HG03280 (cell line): ENCODE measurements at regions not wholly inside any gene's neighbourhood (a gene's known extent, or its start where the extent isn't known, plus 50 kb on each side); places are given as distances from the start of the nearest gene placed in this dataset.
"Not testable (repeated sequence)": the region's sequence is repeated elsewhere in the genome, so short reads cannot be mapped to it uniquely, and the experiment has no call there.

Experiments
- ATAC-seq: cut with Tn5 transposase; IDR thresholded peaks from one replicate; pipeline ENCODE4 v1.9.1; 2021; ENCODE audit warnings: mild to moderate bottlenecking, moderate library complexity; ENCODE audit not compliant: unreplicated experiment

DNA sequence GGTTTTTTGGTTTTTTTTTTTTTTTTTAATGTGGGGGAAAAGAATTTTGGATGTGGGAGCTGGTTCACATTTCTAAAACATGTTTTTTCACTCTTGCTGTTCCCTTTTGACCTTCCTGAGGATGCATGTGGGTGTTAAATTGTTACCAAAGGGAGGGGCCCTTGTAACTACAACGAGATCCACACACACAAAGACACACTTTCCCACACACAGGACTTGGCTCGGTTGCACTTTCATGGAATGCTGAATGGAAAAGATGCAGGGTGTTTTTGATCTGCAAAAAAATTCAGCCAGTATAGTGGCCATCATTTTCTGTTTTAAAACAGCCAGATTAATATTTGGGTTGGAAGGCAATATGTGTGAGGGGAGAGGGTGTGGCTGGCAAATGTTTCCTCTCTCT, 576.9 kb downstream of the EBF1 start:
- no peak for ATAC-seq

GRCh38 chr5:158521995-158522394, 577.7 kb downstream of the EBF1 start:
- no peak for ATAC-seq

- ATAC-seq = no peak
Measured at GRCh38 chr5:158519433-158520021, 580.2 kb downstream of the EBF1 start.

GRCh38 chr5:158516521-158516920, 583.2 kb downstream of the EBF1 start:
- ATAC-seq = no peak

DNA sequence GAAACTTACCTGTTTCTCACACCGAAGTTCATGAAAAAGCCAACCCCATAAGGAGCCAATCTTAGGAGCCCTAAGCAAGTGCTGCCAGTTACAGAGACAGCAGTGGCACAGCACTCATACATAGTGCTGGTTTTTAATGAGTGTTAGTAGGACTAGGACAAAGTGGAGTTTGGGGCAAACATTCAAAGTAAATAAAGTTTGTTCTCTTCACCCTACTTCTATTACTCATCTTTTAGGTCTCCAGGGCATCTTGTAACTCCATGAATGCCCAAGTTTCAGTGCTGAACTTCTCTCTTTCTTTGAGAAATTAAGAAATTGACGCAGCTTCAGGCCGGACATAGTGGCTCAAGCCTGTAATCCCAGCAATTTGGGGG, 584.7 kb downstream of the EBF1 start:
- no peak for ATAC-seq

GRCh38 chr5:158514319-158514985, 585.3 kb downstream of the EBF1 start:
- no peak for ATAC-seq

DNA sequence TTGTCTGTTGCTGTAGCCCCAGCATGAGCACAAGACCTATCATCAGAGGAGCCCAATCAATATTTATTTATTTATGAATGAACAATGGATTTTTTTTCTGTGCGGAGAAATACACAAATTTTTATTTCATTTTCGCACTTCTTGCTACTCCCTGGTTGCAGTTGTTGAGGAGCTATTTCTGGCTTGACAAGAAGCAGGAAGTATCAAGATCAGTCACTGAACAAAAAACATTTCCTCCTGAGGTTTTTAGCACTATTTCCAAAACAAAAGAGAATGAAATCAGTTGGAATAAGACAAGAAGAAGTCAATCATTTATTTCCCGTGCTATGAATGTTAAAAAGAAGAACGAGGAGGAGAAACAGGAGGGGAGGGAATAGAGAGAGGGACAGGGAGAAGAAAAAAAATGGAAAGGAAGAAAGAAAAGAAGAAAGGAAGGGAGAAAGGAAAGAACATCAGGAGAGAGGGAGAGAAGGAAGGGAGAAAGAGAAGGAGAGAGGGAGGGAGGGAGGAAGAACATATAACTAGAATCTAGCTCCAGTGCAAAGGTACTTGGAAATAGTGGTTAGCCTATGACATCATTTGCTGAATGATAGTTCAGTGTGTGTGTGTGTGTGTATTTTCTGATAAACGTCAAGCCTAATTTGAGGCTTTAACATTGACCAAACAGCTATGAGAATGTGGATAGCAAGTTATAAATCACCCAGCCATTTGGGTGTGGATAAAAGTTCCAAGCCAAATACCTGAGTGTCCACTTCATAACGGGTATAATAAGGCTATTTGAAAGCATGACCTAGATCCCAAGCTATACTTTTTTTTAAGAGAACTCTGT, 586.0 kb downstream of the EBF1 start:
- no peak for ATAC-seq

- ATAC-seq = no peak
Measured at GRCh38 chr5:158511454-158511853, 588.3 kb downstream of the EBF1 start.

GRCh38 chr5:158510479-158510878, 589.2 kb downstream of the EBF1 start:
- ATAC-seq = no peak

GRCh38 chr5:158506648-158507047, 593.1 kb downstream of the EBF1 start:
- no peak for ATAC-seq

GRCh38 chr5:158502686-158503085, 597.0 kb downstream of the EBF1 start:
- no peak for ATAC-seq

GRCh38 chr5:158499892-158500418, 599.8 kb downstream of the EBF1 start:
- no peak for ATAC-seq

DNA sequence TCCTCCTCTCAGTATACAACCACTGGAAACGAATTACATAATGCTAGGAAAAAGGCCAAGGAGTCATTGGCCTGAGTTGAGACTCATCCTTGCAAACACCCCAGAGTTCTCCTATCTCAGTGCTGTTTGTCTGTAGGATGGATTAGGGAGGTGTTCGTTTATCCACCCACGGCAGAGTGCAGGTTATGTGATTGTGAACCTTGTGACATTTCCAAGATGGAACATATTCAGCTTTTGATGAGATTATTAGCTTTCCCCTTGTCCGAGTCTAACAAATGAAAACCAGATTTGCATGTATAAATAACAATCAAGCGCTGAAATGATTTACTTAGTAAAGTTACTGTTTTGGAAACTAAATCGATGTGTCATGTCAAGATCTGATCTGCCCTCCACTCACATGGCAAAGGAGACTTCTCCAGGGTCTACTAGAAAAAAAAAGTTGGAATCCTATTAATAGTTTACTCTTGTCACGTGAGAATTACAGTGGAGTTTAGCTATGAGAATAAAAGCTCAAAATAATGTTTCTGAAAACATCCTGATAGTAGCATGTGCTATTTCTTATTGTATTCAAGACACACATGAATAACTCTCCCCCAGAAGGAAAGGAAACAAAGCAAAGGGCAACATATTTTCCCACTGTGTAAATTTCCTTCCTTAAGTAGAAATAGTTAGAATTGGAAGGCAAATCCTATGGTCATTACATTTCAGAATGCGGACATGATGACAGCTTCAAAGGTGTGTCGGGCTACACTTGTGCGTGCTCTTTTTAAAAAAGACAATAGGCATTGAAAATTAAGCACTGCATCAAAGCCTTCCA, 600.4 kb downstream of the EBF1 start:
- ATAC-seq = no peak

GRCh38 chr5:158496624-158497023, 603.1 kb downstream of the EBF1 start:
- no peak for ATAC-seq

- ATAC-seq = no peak
Measured at GRCh38 chr5:158494541-158494940, 605.2 kb downstream of the EBF1 start.

DNA sequence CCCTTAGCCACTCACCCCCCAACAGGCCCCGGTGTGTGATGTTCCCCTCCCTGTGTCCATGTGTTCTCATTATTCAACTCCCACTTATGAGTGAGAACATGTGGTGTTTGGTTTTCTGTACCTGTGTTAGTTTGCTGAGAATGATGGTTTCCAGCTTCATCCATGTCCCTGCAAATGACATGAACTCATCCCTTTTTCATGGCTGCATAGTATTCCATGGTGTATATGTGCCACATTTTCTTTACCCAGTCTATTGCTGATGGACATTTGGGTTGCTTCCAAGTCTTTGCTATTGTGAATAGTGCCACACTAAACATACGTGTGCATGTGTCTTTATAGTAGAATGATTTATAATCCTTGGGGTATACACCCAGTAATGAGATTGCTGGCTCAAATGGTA, 605.7 kb downstream of the EBF1 start:
- ATAC-seq = not testable (repeated sequence)

DNA sequence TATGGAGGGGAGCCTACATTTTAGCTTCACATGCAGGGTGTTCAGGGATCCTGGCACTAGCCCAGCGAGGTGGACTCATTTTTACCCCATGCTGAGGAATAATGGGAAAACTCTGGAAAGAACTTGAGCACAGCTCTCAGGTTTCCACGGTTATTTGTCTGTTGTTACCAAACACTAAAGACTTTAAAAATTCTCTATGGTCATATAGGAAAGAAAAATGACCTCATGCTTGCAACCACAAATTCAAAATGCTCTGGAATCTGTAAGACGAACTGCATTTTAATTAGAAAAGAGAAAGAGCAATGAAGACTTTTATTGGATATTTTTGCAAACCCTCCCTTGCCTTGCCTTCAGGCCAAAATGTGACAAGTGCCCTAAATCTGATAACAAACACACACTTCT, 606.9 kb downstream of the EBF1 start:
- ATAC-seq = no peak

- no peak for ATAC-seq
Measured at GRCh38 chr5:158492136-158492535, 607.6 kb downstream of the EBF1 start.

DNA sequence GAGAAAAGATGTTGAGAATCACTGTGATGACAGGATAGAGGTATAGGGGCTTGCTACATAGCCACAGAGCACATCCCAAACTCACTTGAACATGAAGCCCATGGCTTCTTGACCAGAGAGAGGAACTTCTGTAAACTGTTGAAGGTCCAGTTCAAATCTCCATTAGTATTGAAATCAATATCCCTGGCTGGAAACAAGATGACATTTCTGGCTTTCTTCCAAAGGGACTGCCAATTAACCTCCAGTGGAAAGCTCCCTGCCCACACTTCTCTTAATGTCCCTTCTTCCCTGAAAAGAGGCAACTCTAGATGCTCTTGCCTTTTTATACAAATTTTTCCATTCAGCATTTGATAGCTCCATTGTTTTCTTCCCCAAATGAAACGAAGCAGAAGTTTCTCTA, 612.1 kb downstream of the EBF1 start:
- no peak for ATAC-seq

DNA sequence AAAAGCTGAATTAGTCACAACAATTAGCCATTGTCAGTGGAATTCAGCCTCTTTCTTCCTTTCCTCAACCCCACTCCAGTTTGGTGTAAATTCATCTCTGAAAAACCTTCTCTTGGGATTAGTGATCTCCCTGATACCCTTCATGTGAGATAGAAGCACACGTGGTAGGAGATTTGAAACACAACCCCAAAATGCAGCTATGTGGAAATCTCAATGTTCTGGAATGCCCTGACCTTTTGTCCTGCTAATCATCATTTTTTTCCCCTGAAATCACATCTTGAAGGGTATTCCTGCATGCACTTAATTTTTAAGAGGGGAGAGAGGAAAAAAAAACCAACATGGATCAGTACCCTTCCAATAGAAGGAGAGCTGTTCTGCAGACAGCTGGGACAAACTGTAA, 612.6 kb downstream of the EBF1 start:
- ATAC-seq = no peak

- no peak for ATAC-seq
Measured at GRCh38 chr5:158486566-158486965, 613.1 kb downstream of the EBF1 start.
